IPS-20b (cell line): ENCODE measurements at regions not wholly inside any gene's neighbourhood (a gene's known extent, or its start where the extent isn't known, plus 50 kb on each side); places are given as distances from the start of the nearest gene placed in this dataset.
"Not testable (repeated sequence)": the region's sequence is repeated elsewhere in the genome, so short reads cannot be mapped to it uniquely, and the experiment has no call there.

Experiments
- H3K27ac ChIP-seq: one replicate; pipeline ENCODE4 v1.5.1; 2013; ENCODE audit warnings: low read length
- H3K27me3 ChIP-seq: 2 replicates; pipeline ENCODE4 v1.6.1; 2013; ENCODE audit warnings: mild to moderate bottlenecking, low read length, inconsistent platforms; ENCODE audit not compliant: insufficient read depth
- H3K36me3 ChIP-seq: 2 replicates; pipeline ENCODE4 v1.6.1; 2013; ENCODE audit warnings: low read depth, mild to moderate bottlenecking, inconsistent platforms, low read length, moderate library complexity; ENCODE audit not compliant: insufficient read depth
- H3K4me1 ChIP-seq: 2 replicates; pipeline ENCODE4 v1.6.1; 2013; ENCODE audit warnings: mild to moderate bottlenecking, control low read depth, inconsistent platforms, low read length, moderate library complexity; ENCODE audit not compliant: insufficient read depth
- H3K4me3 ChIP-seq: 2 replicates; pipeline ENCODE4 v1.5.1; 2013; ENCODE audit warnings: mild to moderate bottlenecking, low read length, inconsistent platforms
- H3K9ac ChIP-seq: 2 replicates; pipeline ENCODE4 v1.6.1; 2013; ENCODE audit warnings: low read depth, mild to moderate bottlenecking, inconsistent platforms, low read length, moderate library complexity
- H3K9me3 ChIP-seq: 2 replicates; pipeline ENCODE4 v1.6.1; 2013; ENCODE audit warnings: mild to moderate bottlenecking, low read depth, low read length, inconsistent platforms; ENCODE audit not compliant: insufficient read depth

GRCh38 chr1:67554204-67554603 is 124.0 kb upstream of the SERBP1 start:
- not testable (repeated sequence) for H3K27ac ChIP-seq, H3K4me1 ChIP-seq, H3K9ac ChIP-seq

GRCh38 chr1:67555461-67556296 is 125.5 kb upstream of the SERBP1 start:
- Histone ChIP-seq H3K9ac (no peak overlapping the region), H3K4me3 (no peak overlapping the region), H3K4me1 (no peaks in the 10 kb centered on the region), H3K27ac (no peak overlapping the region), H3K9me3 (no peaks in the 10 kb centered on the region), H3K36me3 (no peaks in the 10 kb centered on the region), H3K27me3 (no peaks in the 10 kb centered on the region)

More at GRCh38 chr1:67554204-67554603, 124.0 kb upstream of the SERBP1 start:
- not testable (repeated sequence) for H3K36me3 ChIP-seq, H3K27me3 ChIP-seq, H3K9me3 ChIP-seq, H3K4me3 ChIP-seq

- Histone ChIP-seq H3K4me3 (no peak overlapping the region), H3K27ac (no peak overlapping the region), H3K9ac (no peak overlapping the region), H3K36me3 (no peaks in the 10 kb centered on the region), H3K9me3 (no peaks in the 10 kb centered on the region), H3K27me3 (no peaks in the 10 kb centered on the region), H3K4me1 (no peaks in the 10 kb centered on the region)
These were observed 126.2 kb upstream of the SERBP1 start for GRCh38 chr1:67556297-67556900.

- H3K4me1 ChIP-seq, result no peaks in the 10 kb centered on the region
- H3K36me3 ChIP-seq, result no peaks in the 10 kb centered on the region
- H3K27ac ChIP-seq, result no peak overlapping the region
- no peak overlapping the region for H3K4me3 ChIP-seq
- no peaks in the 10 kb centered on the region for H3K9me3 ChIP-seq
- H3K9ac ChIP-seq, result no peak overlapping the region
- H3K27me3 ChIP-seq, result no peaks in the 10 kb centered on the region
These were observed 127.1 kb upstream of the GADD45A start for GRCh38 chr1:67557696-67558448.

GRCh38 chr1:67558449-67559193 is 126.4 kb upstream of the GADD45A start:
- Histone ChIP-seq H3K4me1 (no peaks in the 10 kb centered on the region), H3K36me3 (no peaks in the 10 kb centered on the region), H3K4me3 (no peak overlapping the region), H3K9ac (no peak overlapping the region), H3K27ac (no peak overlapping the region), H3K9me3 (no peaks in the 10 kb centered on the region), H3K27me3 (no peaks in the 10 kb centered on the region)

GRCh38 chr1:67559222-67559700 is 125.7 kb upstream of the GADD45A start:
- H3K4me3 ChIP-seq, result no peak overlapping the region
- no peak overlapping the region for H3K27ac ChIP-seq

GRCh38 chr1:67560580-67561255 is 124.3 kb upstream of the GADD45A start:
- no peaks in the 10 kb centered on the region for H3K27me3 ChIP-seq
- no peaks in the 10 kb centered on the region for H3K4me1 ChIP-seq
- no peak overlapping the region for H3K9ac ChIP-seq
- H3K4me3 ChIP-seq, result no peak overlapping the region
- H3K9me3 ChIP-seq, result no peaks in the 10 kb centered on the region
- no peaks in the 10 kb centered on the region for H3K36me3 ChIP-seq
- no peak overlapping the region for H3K27ac ChIP-seq

More at GRCh38 chr1:67559222-67559700, 125.7 kb upstream of the GADD45A start:
- Histone ChIP-seq H3K4me1 (no peaks in the 10 kb centered on the region), H3K27me3 (no peaks in the 10 kb centered on the region), H3K36me3 (no peaks in the 10 kb centered on the region), H3K9ac (no peak overlapping the region), H3K9me3 (no peaks in the 10 kb centered on the region)

- Histone ChIP-seq H3K4me1 (no peaks in the 10 kb centered on the region), H3K9me3 (no peaks in the 10 kb centered on the region), H3K36me3 (no peaks in the 10 kb centered on the region), H3K27ac (no peak overlapping the region), H3K27me3 (no peaks in the 10 kb centered on the region), H3K4me3 (no peak overlapping the region), H3K9ac (no peak overlapping the region)
These were observed 123.3 kb upstream of the GADD45A start for GRCh38 chr1:67561704-67562113.

- no peaks in the 10 kb centered on the region for H3K27me3 ChIP-seq
- no peaks in the 10 kb centered on the region for H3K36me3 ChIP-seq
- H3K4me3 ChIP-seq, result no peak overlapping the region
- no peaks in the 10 kb centered on the region for H3K4me1 ChIP-seq
- H3K9me3 ChIP-seq, result no peaks in the 10 kb centered on the region
- no peak overlapping the region for H3K27ac ChIP-seq
- H3K9ac ChIP-seq, result no peak overlapping the region
These were observed 121.3 kb upstream of the GADD45A start for GRCh38 chr1:67563684-67564083.

- H3K4me1 ChIP-seq, result no peaks in the 10 kb centered on the region
- no peak overlapping the region for H3K4me3 ChIP-seq
- no peak overlapping the region for H3K9ac ChIP-seq
- H3K9me3 ChIP-seq, result no peaks in the 10 kb centered on the region
- no peaks in the 10 kb centered on the region for H3K36me3 ChIP-seq
- no peaks in the 10 kb centered on the region for H3K27me3 ChIP-seq
- H3K27ac ChIP-seq, result no peak overlapping the region
These were observed 120.8 kb upstream of the GADD45A start for GRCh38 chr1:67564193-67564592.
